SK-N-SH treated with all-trans-retinoic acid at 6 μM for 48 hours (cell line): ENCODE measurements at regions not wholly inside any gene's neighbourhood (a gene's known extent, or its start where the extent isn't known, plus 50 kb on each side); places are given as distances from the start of the nearest gene placed in this dataset.
"Not testable (repeated sequence)": the region's sequence is repeated elsewhere in the genome, so short reads cannot be mapped to it uniquely, and the experiment has no call there.

Source experiments
- ATAC-seq: fragments of 200-7000 bp; cut with Tn5 transposase; 3 replicates; pipeline ENCODE4 v1.9.1; 2020; ENCODE audit warnings: mild to moderate bottlenecking, moderate library complexity
- CSDC2 ChIP-seq: fragments of 250-450 bp; sonication (Bioruptor Pico); IDR thresholded peaks from 2 replicates; pipeline ENCODE4 v1.5.0; 2020; ENCODE audit warnings: mild to moderate bottlenecking, moderate library complexity
- ESRRG ChIP-seq: fragments of 250-450 bp; sonication (Bioruptor Pico); IDR thresholded peaks from 2 replicates; pipeline ENCODE4 v1.6.1; 2021; ENCODE audit warnings: mild to moderate bottlenecking
- ISL1 ChIP-seq: fragments of 250-450 bp; sonication (Bioruptor Pico); IDR thresholded peaks from 2 replicates; pipeline ENCODE4 v2.1.2; 2022; ENCODE audit warnings: mild to moderate bottlenecking, moderate library complexity
- OSR1 ChIP-seq: fragments of 250-450 bp; sonication (Bioruptor Pico); IDR thresholded peaks from 2 replicates; pipeline ENCODE4 v1.8.0; 2022; ENCODE audit warnings: moderate library complexity, mild to moderate bottlenecking, inconsistent platforms
- PPARA ChIP-seq: fragments of 250-450 bp; sonication (Bioruptor Pico); IDR thresholded peaks from 2 replicates; pipeline ENCODE4 v1.5.0; 2020; ENCODE audit warnings: mild to moderate bottlenecking, borderline replicate concordance
- RARB ChIP-seq: fragments of 250-450 bp; sonication (Bioruptor Pico); IDR thresholded peaks from 2 replicates; pipeline ENCODE4 v1.8.0; 2021; ENCODE audit warnings: mild to moderate bottlenecking, moderate library complexity
- SNAI2 ChIP-seq: fragments of 250-450 bp; sonication (Bioruptor Pico); IDR thresholded peaks from 2 replicates; pipeline ENCODE4 v1.5.0; 2020; ENCODE audit warnings: mild to moderate bottlenecking, moderate library complexity
- TCF4 ChIP-seq: fragments of 250-450 bp; sonication (Bioruptor Pico); IDR thresholded peaks from 2 replicates; pipeline ENCODE4 v1.8.0; 2021; ENCODE audit warnings: mild to moderate bottlenecking, moderate library complexity, borderline replicate concordance
- ZC3H10 ChIP-seq: fragments of 250-450 bp; sonication (Bioruptor Pico); IDR thresholded peaks from 2 replicates; pipeline ENCODE4 v1.5.1; 2021; ENCODE audit warnings: mild to moderate bottlenecking, moderate library complexity
- ZFP3 ChIP-seq: fragments of 250-450 bp; sonication (Bioruptor Pico); IDR thresholded peaks from 2 replicates; pipeline ENCODE4 v1.5.0; 2020; ENCODE audit warnings: mild to moderate bottlenecking, moderate library complexity
- ZFP30 ChIP-seq: fragments of 450-650 bp; formaldehyde crosslinking; IDR thresholded peaks from 2 replicates; pipeline ENCODE4 v1.5.0; 2022; ENCODE audit warnings: mild to moderate bottlenecking, moderate library complexity
- ZNF565 ChIP-seq: fragments of 450-650 bp; formaldehyde crosslinking; conservative IDR thresholded peaks from 2 replicates; pipeline ENCODE4 v1.5.0; 2020; ENCODE audit warnings: low read depth, mild to moderate bottlenecking, moderate library complexity
- ZNF70 ChIP-seq: fragments of 450-650 bp; formaldehyde crosslinking; IDR thresholded peaks from 2 replicates; pipeline ENCODE4 v1.5.0; 2020; ENCODE audit warnings: mild to moderate bottlenecking, moderate library complexity
- TF ChIP-seq, protein P1 (sequence below): fragments of 250-450 bp; sonication (Bioruptor Pico); IDR thresholded peaks from 2 replicates; pipeline ENCODE4 v1.5.0; 2020; ENCODE audit warnings: mild to moderate bottlenecking, moderate library complexity
- TF ChIP-seq, protein P2 (sequence below): fragments of 250-450 bp; sonication (Bioruptor Pico); IDR thresholded peaks from 2 replicates; pipeline ENCODE4 v1.5.1; 2021; ENCODE audit warnings: mild to moderate bottlenecking, moderate library complexity
- TF ChIP-seq, protein P3 (sequence below): fragments of 250-450 bp; sonication (Bioruptor Pico); IDR thresholded peaks from 2 replicates; pipeline ENCODE4 v1.8.0; 2020; ENCODE audit warnings: mild to moderate bottlenecking, moderate library complexity, borderline replicate concordance

DNA sequence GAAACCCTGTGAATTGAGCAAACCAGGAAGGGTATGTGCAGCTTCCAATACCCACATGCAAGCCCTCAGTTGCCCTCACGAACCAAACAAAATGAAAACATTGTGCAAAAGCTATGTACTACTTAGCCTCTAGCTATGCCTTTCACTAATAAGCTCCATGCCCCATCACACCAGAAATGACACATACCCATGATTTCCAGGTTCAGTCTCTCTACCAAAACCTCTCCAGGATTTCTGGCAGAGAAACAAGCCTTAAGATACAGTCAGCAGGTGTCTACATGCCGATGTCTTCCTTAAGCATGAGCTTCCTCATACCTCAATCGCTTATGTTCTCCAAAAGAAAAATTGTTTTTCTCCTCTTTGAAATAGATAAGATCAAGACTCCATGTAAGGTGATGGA, 527.8 kb upstream of the AUTS2 start (continued):
- TF ChIP-seq, protein P1, sequence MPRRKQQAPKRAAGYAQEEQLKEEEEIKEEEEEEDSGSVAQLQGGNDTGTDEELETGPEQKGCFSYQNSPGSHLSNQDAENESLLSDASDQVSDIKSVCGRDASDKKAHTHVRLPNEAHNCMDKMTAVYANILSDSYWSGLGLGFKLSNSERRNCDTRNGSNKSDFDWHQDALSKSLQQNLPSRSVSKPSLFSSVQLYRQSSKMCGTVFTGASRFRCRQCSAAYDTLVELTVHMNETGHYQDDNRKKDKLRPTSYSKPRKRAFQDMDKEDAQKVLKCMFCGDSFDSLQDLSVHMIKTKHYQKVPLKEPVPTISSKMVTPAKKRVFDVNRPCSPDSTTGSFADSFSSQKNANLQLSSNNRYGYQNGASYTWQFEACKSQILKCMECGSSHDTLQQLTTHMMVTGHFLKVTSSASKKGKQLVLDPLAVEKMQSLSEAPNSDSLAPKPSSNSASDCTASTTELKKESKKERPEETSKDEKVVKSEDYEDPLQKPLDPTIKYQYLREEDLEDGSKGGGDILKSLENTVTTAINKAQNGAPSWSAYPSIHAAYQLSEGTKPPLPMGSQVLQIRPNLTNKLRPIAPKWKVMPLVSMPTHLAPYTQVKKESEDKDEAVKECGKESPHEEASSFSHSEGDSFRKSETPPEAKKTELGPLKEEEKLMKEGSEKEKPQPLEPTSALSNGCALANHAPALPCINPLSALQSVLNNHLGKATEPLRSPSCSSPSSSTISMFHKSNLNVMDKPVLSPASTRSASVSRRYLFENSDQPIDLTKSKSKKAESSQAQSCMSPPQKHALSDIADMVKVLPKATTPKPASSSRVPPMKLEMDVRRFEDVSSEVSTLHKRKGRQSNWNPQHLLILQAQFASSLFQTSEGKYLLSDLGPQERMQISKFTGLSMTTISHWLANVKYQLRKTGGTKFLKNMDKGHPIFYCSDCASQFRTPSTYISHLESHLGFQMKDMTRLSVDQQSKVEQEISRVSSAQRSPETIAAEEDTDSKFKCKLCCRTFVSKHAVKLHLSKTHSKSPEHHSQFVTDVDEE = no peak
- TF ChIP-seq ESRRG (CRISPR knock-in tag) (no peak), SNAI2 (CRISPR knock-in tag) (no peak), ZNF70 (CRISPR knock-in tag) (no peak)

DNA sequence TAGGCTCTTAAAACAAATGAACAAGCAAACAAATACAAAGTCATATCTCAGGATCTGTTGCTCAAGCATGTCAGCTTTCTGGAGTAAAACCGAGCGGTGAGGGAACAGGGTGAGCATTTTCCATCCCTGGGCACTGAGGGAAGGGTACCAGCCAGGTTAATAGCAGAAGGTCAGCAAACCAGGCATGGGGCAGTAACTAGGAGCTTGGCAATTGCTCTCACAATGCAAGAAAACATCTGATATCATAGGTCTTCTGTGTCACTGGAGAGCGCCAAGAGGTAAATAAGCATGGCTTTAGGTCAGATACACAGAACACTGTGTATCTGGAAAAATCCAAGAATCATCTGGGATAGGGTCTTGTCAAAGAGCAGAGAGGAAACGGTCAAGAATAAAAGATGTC, 521.7 kb upstream of the AUTS2 start:
- ATAC-seq = no peak
- no peak for TF ChIP-seq ZNF565 (CRISPR knock-in tag)
- TF ChIP-seq, all 23 proteins: peak for 0

DNA sequence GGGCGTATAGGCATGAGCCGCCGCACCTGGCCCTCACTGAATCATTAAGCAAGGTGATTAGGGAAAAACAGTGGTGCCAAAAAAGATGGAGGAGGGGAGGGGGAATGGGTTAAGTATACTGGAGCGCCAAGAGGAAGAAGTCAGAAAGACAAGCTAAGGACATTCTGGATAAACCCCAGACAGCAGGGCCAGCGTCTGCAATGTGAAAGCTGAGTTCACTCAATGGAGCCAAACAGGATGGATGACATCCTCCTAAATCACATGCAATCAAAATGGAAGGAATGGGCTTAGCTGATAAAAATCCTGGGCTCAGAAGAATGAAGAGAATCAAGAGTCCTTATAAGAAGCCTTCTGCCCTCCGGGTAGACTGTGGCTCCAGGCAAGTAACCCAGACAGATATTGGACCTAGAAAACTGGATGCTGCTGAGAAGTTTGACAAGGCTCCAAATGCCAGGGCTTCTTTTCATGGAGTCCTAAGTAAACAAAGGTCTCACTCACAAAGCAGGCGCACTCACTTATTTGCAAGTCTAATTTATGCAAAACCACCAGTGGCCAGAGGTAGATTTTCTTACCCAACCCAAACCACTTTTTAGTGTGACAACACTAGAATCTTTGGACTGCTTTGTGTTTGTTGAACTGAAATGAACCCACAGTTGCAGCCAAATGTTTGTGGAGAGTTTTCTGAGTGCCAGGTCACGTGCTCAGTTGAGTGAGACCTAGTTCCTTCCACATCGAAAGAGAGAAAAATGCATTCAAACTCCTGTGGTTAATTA, 519.1 kb upstream of the AUTS2 start:
- ATAC-seq = no peak
- no peak for TF ChIP-seq ZFP3 (CRISPR knock-in tag)
- no peak for TF ChIP-seq SNAI2 (CRISPR knock-in tag)
- no peak for TF ChIP-seq ZFP30 (CRISPR knock-in tag)
- TF ChIP-seq, all 23 proteins: peak for 0

DNA sequence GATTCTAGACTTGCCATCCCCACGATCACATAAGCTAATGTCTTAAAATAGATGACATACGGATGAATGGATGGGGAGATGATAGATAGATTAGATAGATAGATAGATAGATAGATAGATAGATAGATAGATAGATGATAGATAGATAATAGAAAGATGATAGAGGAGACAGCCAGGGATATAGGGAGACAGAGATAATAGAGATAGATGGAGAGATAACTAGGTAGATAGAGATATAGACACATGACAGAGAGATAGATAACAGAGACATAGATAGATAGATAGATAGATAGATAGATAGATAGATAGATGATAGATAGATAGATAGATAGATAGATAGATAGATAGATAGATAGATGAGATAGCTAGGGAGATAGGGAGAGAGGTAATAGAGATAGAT, 511.0 kb upstream of the AUTS2 start:
- not testable (repeated sequence) for ATAC-seq

DNA sequence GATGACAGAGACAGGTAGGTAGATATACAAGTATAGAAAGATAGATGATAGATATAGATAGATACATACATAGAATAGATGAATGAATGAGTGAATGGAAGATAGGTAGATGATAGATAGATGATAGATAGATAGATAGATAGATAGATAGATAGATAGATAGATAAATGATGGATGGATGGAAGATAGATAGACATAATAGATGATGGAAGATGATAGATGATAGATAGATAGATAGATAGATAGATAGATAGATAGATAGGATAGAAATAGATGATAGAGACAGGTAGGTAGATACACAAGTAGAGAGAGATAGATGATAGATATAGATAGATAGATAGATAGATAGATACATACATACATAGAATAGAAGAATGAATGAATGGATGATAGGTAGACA, 510.1 kb upstream of the AUTS2 start:
- no peak for ATAC-seq
- TF ChIP-seq PPARA (CRISPR knock-in tag) (no peak), CSDC2 (no peak), ZC3H10 (CRISPR knock-in tag) (no peak), OSR1 (no peak)

DNA sequence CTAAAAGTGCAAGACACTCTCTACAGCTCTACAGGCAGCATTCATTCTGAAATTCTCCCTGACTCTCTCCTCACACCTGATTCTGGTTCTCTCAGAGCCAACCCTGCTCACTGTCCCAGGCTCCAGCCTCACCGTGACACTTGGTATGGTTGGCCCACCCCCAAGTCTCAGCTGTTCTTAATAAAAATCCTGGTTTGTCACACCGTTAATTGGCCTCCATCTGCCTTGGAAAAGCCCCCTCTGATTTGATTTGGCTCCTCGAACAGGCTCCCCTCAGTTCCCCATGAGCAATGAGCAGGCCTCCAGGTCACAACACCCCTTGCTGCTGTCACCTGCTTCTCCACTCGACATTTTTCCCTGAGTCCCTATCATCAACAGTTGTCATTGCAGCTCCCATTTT, 507.3 kb upstream of the AUTS2 start:
- ATAC-seq = no peak
- TF ChIP-seq ISL1 (no peak), TCF4 (CRISPR knock-in tag) (0 out of 2 replicates have a peak, but pooled peaks have one; percentile 16)

DNA sequence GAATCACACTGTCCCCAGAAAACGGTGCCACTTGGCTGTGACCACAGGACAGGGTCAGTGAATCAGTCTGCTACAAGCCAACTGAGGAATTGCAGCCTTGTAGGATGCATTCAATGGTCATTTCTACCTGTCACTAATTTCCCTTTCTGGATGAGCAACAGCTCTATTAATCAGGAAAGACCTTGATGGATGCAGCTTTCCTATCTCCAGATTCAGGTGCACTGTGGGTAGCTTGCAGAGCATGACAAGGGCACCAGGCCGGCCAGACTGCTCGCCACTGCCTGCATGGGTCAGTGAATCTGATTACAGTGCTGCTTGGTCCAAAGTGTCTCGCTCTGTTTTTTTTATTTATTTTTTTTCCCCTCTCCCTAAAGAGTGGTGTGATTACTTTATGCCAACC, 506.8 kb upstream of the AUTS2 start:
- TF ChIP-seq, protein P2, sequence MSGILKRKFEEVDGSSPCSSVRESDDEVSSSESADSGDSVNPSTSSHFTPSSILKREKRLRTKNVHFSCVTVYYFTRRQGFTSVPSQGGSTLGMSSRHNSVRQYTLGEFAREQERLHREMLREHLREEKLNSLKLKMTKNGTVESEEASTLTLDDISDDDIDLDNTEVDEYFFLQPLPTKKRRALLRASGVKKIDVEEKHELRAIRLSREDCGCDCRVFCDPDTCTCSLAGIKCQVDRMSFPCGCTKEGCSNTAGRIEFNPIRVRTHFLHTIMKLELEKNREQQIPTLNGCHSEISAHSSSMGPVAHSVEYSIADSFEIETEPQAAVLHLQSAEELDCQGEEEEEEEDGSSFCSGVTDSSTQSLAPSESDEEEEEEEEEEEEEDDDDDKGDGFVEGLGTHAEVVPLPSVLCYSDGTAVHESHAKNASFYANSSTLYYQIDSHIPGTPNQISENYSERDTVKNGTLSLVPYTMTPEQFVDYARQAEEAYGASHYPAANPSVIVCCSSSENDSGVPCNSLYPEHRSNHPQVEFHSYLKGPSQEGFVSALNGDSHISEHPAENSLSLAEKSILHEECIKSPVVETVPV (CRISPR knock-in tag) = no peak
- TF ChIP-seq, protein P3, sequence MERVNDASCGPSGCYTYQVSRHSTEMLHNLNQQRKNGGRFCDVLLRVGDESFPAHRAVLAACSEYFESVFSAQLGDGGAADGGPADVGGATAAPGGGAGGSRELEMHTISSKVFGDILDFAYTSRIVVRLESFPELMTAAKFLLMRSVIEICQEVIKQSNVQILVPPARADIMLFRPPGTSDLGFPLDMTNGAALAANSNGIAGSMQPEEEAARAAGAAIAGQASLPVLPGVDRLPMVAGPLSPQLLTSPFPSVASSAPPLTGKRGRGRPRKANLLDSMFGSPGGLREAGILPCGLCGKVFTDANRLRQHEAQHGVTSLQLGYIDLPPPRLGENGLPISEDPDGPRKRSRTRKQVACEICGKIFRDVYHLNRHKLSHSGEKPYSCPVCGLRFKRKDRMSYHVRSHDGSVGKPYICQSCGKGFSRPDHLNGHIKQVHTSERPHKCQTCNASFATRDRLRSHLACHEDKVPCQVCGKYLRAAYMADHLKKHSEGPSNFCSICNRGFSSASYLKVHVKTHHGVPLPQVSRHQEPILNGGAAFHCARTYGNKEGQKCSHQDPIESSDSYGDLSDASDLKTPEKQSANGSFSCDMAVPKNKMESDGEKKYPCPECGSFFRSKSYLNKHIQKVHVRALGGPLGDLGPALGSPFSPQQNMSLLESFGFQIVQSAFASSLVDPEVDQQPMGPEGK (CRISPR knock-in tag) = no peak
- no peak for TF ChIP-seq RARB (CRISPR knock-in tag)
- TF ChIP-seq TCF4 (CRISPR knock-in tag) = no peak
- no peak for TF ChIP-seq ESRRG (CRISPR knock-in tag)
- TF ChIP-seq PPARA (CRISPR knock-in tag) = no peak
- no peak for TF ChIP-seq ZFP30 (CRISPR knock-in tag)
- TF ChIP-seq ZFP3 (CRISPR knock-in tag) = no peak
- TF ChIP-seq ZNF565 (CRISPR knock-in tag) = no peak
- no peak for ATAC-seq
